Endothelial cell (in vitro differentiated cells): ENCODE measurements at regions not wholly inside any gene's neighbourhood (a gene's known extent, or its start where the extent isn't known, plus 50 kb on each side); places are given as distances from the start of the nearest gene placed in this dataset.

ENCODE experiments used
- DNase-seq: peaks from one replicate; pipeline ENCODE4 v3.0.0; 2021; ENCODE audit warnings: low spot score
- H3K27ac Mint-ChIP-seq: one replicate; pipeline ENCODE4 v1.8.0; 2021; ENCODE audit warnings: mixed read lengths, inconsistent platforms; ENCODE audit not compliant: unreplicated experiment
- H3K27me3 Mint-ChIP-seq: one replicate; pipeline ENCODE4 v1.8.0; 2021; ENCODE audit warnings: mild to moderate bottlenecking, moderate library complexity, mixed read lengths, inconsistent platforms; ENCODE audit not compliant: unreplicated experiment
- H3K36me3 Mint-ChIP-seq: one replicate; pipeline ENCODE4 v1.8.0; 2021; ENCODE audit warnings: mild to moderate bottlenecking, low read depth, mixed read lengths, inconsistent platforms; ENCODE audit not compliant: unreplicated experiment
- H3K4me1 Mint-ChIP-seq: one replicate; pipeline ENCODE4 v1.8.0; 2021; ENCODE audit warnings: mild to moderate bottlenecking, mixed read lengths, inconsistent platforms; ENCODE audit not compliant: unreplicated experiment
- H3K4me3 Mint-ChIP-seq: one replicate; pipeline ENCODE4 v1.8.0; 2021; ENCODE audit warnings: mild to moderate bottlenecking, mixed read lengths, inconsistent platforms; ENCODE audit not compliant: unreplicated experiment
- H3K9me3 Mint-ChIP-seq: one replicate; pipeline ENCODE4 v1.8.0; 2021; ENCODE audit warnings: mixed read lengths, inconsistent platforms; ENCODE audit not compliant: unreplicated experiment
- TF ChIP-seq, protein P1 (sequence below): fragments of 200-600 bp; sonication (generic); IDR thresholded peaks from one replicate; pipeline ENCODE4 v1.5.0; 2021; ENCODE audit warnings: antibody characterized with exemption; ENCODE audit not compliant: unreplicated experiment

DNA sequence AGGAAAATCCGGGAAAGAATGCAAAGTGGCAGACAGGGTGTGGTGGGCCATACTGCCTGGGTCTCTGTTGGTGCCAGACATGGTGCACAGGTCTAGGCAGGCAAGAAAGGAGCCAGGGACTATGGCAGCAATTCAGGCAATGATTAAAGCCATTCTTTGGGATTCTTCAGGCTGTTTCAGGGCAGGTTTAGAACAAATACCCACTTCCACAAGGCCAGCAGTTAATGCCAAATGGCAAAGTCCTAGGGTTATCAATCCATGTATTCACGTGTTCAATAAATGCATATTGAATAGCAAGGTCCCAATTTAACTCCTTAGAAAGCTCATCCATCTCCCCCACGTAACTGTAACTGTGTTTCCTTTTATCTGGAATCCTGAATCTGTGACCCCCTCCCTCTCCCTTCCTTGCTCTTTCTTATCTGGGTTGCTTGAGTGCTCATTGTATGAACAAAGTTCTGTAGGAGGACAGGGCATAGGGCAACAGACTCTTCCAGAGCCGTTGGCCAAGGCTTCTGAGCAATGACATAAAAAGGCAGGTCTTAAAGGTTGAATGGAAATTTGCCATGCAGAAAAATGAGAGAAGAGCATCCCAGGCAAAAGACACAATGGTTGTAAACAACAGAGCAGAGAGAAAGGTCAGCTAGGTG is 146.8 kb upstream of the KLHL29 start:
- DNase-seq, result no peak

DNA sequence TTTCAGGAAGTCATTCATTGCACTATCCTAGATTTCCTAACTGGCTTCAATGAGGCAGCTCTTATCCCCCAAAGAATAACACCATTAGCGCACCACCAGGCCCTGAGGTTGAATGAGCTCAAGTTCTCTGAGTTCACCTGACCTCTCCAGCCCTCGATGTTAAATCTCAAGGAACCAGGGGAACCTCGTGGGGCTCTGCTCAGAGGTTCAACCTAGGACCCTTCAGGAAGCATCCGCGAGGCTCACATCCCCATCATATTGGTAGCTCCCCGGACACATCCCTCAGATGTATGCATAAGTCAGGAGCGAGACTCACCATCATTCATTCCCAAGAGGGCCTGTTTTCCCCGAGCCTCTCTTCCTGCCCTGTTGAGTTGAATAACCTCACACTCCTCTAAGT is 145.6 kb upstream of the KLHL29 start:
- H3K27ac Mint-ChIP-seq, result no peak overlapping the region
- no peaks in the 10 kb centered on the region for H3K36me3 Mint-ChIP-seq
- no peak overlapping the region for H3K4me3 Mint-ChIP-seq
- TF ChIP-seq, protein P1, sequence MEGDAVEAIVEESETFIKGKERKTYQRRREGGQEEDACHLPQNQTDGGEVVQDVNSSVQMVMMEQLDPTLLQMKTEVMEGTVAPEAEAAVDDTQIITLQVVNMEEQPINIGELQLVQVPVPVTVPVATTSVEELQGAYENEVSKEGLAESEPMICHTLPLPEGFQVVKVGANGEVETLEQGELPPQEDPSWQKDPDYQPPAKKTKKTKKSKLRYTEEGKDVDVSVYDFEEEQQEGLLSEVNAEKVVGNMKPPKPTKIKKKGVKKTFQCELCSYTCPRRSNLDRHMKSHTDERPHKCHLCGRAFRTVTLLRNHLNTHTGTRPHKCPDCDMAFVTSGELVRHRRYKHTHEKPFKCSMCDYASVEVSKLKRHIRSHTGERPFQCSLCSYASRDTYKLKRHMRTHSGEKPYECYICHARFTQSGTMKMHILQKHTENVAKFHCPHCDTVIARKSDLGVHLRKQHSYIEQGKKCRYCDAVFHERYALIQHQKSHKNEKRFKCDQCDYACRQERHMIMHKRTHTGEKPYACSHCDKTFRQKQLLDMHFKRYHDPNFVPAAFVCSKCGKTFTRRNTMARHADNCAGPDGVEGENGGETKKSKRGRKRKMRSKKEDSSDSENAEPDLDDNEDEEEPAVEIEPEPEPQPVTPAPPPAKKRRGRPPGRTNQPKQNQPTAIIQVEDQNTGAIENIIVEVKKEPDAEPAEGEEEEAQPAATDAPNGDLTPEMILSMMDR, result no peak
- H3K27me3 Mint-ChIP-seq, result no peaks in the 10 kb centered on the region
- no peaks in the 10 kb centered on the region for H3K9me3 Mint-ChIP-seq
- no peak for DNase-seq
- no peaks in the 10 kb centered on the region for H3K4me1 Mint-ChIP-seq

More for the DNA sequence above, 146.8 kb upstream of the KLHL29 start:
- Mint-ChIP-seq H3K27me3 (no peaks in the 10 kb centered on the region), H3K9me3 (no peaks in the 10 kb centered on the region), H3K4me1 (no peaks in the 10 kb centered on the region), H3K27ac (no peak overlapping the region), H3K36me3 (no peaks in the 10 kb centered on the region), H3K4me3 (no peak overlapping the region)
- TF ChIP-seq, protein P1, result no peak

DNA sequence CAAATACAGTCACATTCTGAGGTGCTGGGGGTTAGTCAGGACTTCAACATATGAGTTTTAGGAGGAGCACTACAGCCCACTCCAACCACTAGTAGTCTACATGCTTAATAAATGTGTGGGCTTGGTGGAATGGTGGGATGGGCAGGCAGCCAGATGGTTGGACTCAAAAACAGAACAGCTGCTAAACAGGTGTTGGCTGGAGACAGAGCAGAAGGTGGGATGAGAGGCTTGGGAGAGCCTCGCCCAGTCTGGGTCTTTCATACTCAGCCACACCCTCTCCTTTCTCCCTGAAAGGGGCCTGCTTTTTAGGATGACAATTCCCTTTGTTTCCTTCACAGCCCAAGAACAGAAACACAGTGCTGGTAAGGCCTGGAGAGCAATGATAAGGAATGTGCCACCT is 143.9 kb upstream of the KLHL29 start:
- H3K4me3 Mint-ChIP-seq, result no peak overlapping the region
- H3K4me1 Mint-ChIP-seq, result no peaks in the 10 kb centered on the region
- no peaks in the 10 kb centered on the region for H3K27me3 Mint-ChIP-seq
- no peaks in the 10 kb centered on the region for H3K36me3 Mint-ChIP-seq
- no peaks in the 10 kb centered on the region for H3K9me3 Mint-ChIP-seq
- no peak overlapping the region for H3K27ac Mint-ChIP-seq
- no peak for DNase-seq
- TF ChIP-seq, protein P1, result no peak

DNA sequence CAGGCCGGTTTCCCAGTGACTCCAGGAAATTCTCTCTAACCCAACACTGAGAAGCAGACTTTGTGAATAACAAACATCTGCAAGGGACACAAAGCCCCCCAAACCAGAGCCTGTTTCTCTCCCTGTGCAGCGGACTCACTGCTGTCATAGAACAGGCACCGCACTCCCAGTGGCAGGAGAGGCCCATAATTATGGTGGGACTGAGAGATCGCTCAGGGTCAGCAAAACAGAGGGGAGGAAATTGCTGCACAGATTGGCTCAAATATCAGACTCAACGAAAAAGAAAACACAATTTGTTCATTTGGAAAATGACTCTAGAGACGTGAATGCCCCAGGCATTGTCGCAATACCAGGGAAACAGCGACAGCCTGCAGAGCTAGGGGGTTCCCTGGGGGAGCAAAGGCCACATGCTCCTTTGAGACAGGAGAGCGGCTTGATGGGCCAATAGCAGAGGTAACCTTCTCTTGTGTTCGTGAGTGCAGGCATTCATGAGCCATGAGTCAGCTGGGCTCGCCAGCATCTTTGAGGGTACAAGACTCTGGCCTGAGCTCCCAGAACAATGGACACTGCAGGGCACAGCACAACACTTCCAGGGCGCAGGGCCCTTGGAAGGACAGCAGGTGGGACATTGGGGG is 143.3 kb upstream of the KLHL29 start:
- no peak for DNase-seq
- Mint-ChIP-seq H3K9me3 (no peaks in the 10 kb centered on the region), H3K27ac (no peak overlapping the region), H3K27me3 (no peaks in the 10 kb centered on the region), H3K36me3 (no peaks in the 10 kb centered on the region), H3K4me1 (no peaks in the 10 kb centered on the region), H3K4me3 (no peak overlapping the region)
- TF ChIP-seq, protein P1, result no peak

DNA sequence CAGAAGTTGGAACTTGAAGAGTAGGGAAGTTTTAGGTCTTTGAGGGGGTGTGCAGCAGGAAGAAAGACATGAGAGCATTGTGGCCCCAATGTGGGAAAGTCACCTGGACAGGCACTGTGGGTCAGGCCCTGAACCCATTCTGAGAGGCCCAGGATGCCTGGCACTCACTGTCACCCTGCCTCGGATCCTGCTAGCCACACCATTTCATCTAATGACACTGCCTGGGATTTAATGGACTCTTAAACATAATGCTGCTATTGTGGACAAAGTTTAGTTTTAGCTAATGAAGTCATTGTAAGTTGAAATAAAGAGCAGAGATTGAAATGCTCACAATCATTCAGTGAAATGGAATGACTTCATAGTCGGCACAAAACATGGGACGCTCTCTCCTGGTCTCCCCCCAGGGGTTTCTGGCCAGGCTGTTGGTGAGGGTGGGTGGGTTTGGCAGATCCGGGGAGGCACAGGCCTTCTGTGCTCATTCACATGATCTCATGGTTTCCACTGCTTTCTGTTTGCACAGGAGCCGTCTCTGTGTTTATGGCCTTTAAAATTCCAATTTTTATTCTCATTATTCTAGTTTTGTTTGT is 141.8 kb upstream of the KLHL29 start:
- Mint-ChIP-seq H3K4me1 (no peaks in the 10 kb centered on the region), H3K27ac (no peak overlapping the region), H3K4me3 (no peak overlapping the region), H3K9me3 (no peaks in the 10 kb centered on the region), H3K36me3 (no peaks in the 10 kb centered on the region), H3K27me3 (no peaks in the 10 kb centered on the region)
- TF ChIP-seq, protein P1, result no peak
- no peak for DNase-seq
